Hepatic stellate cell (primary cell): ENCODE measurements at regions not wholly inside any gene's neighbourhood (a gene's known extent, or its start where the extent isn't known, plus 50 kb on each side); places are given as distances from the start of the nearest gene placed in this dataset.
"Not testable (repeated sequence)": the region's sequence is repeated elsewhere in the genome, so short reads cannot be mapped to it uniquely, and the experiment has no call there.

Source experiments
- DNase-seq: peaks from one replicate; pipeline ENCODE4 v3.0.0; 2011; ENCODE audit warnings: low spot score

- no peak for DNase-seq
Observed at GRCh38 chr10:17538941-17539340, 78.2 kb downstream of the HACD1 start.

GRCh38 chr10:17537281-17537680 lies 79.9 kb downstream of the HACD1 start:
- DNase-seq, result no peak

GRCh38 chr10:17536221-17536620 lies 81.0 kb downstream of the HACD1 start:
- DNase-seq, result no peak

GRCh38 chr10:17533731-17534130 lies 79.3 kb upstream of the ST8SIA6 start:
- no peak for DNase-seq

- DNase-seq, result no peak
Observed at GRCh38 chr10:17528306-17528862, 74.0 kb upstream of the ST8SIA6 start.

GRCh38 chr10:17527514-17528146 lies 73.2 kb upstream of the ST8SIA6 start:
- peak; percentile 29 for DNase-seq

GRCh38 chr10:17526571-17526970 lies 72.2 kb upstream of the ST8SIA6 start:
- DNase-seq, result not testable (repeated sequence)

- no peak for DNase-seq
Observed at GRCh38 chr10:17523917-17524316, 69.5 kb upstream of the ST8SIA6 start.

- no peak for DNase-seq
Observed at GRCh38 chr10:17523246-17523753, 68.9 kb upstream of the ST8SIA6 start.

GRCh38 chr10:17522269-17522668 lies 67.9 kb upstream of the ST8SIA6 start:
- not testable (repeated sequence) for DNase-seq

- DNase-seq, result no peak
Observed at GRCh38 chr10:17519457-17519856, 65.1 kb upstream of the ST8SIA6 start.

GRCh38 chr10:17518338-17518737 lies 63.9 kb upstream of the ST8SIA6 start:
- DNase-seq, result no peak

- no peak for DNase-seq
Observed at GRCh38 chr10:17516376-17516775, 62.0 kb upstream of the ST8SIA6 start.

GRCh38 chr10:17512341-17513001 lies 58.1 kb upstream of the ST8SIA6 start:
- DNase-seq, result peak; percentile 40

- DNase-seq, result no peak
Observed at GRCh38 chr10:17510242-17510908, 56.0 kb upstream of the ST8SIA6 start.

- DNase-seq, result no peak
Observed at GRCh38 chr10:17507538-17507937, 53.1 kb upstream of the ST8SIA6 start.

- no peak for DNase-seq
Observed at GRCh38 chr10:17506856-17507471, 52.6 kb upstream of the ST8SIA6 start.

- no peak for DNase-seq
Observed at GRCh38 chr10:17506390-17506789, 52.0 kb upstream of the ST8SIA6 start.

- peak; percentile 39 for DNase-seq
Observed at GRCh38 chr10:17504547-17505245, 50.3 kb upstream of the ST8SIA6 start.
